SK-N-SH (cell line): ENCODE measurements at regions not wholly inside any gene's neighbourhood (a gene's known extent, or its start where the extent isn't known, plus 50 kb on each side); places are given as distances from the start of the nearest gene placed in this dataset.

Experiments used
- CTCF ChIA-PET: fragments of 300-600, 350-600 bp; formaldehyde crosslinking; extraction: SDS; loops from one replicate; lab custom pipeline; 2021; lab: Yijun Ruan, JAX
- POLR2A ChIA-PET: fragments of 350-600 bp; sonication (Branson Sonifier 250); formaldehyde crosslinking; extraction: SDS; loops from one replicate; lab custom pipeline; 2020; ENCODE audit warnings: antibody characterized with exemption, inconsistent platforms; lab: Yijun Ruan, JAX
- DNase-seq: peaks from one replicate; pipeline ENCODE4 v3.0.0; 2012
- H2AFZ ChIP-seq: fragments of 200-600 bp; sonication (generic); 2 replicates; pipeline ENCODE4 v1.8.1; 2016; ENCODE audit warnings: antibody characterized with exemption, mild to moderate bottlenecking, low read depth
- H3F3A ChIP-seq: fragments of 200-600 bp; sonication (generic); replicated peaks from 2 replicates; pipeline ENCODE3; 2016; ENCODE audit warnings: antibody characterized with exemption, mild to moderate bottlenecking; ENCODE audit not compliant: insufficient read depth
- H3K27ac ChIP-seq, 2 experiments: fragments of 200-500 bp in 1 of 2; fragments of 200-600 bp in 1 of 2; sonication (Bioruptor generic) in 1 of 2; sonication (generic), shearing (Covaris generic) in 1 of 2; 2 replicates each; pipeline versions ENCODE4 v1.5.1 to v1.6.1; 2014 to 2016; ENCODE audit warnings: low read depth in 2 of 2, inconsistent platforms in 1 of 2, low read length in 1 of 2, mild to moderate bottlenecking in 1 of 2, mixed read lengths in 1 of 2
- H3K27me3 ChIP-seq: fragments of 200-600 bp; sonication (generic), shearing (Covaris generic); 2 replicates; pipeline ENCODE4 v1.6.1; 2016; ENCODE audit warnings: mixed run types; ENCODE audit not compliant: insufficient read depth
- H3K36me3 ChIP-seq, 2 experiments: fragments of 200-500 bp in 1 of 2; fragments of 200-600 bp in 1 of 2; sonication (Bioruptor generic) in 1 of 2; sonication (generic) in 1 of 2; replicated peaks in 1 of 2; 2 replicates each; pipeline versions ENCODE3 to v1.5.1; 2014 to 2016; ENCODE audit warnings: low read length in 1 of 2, mild to moderate bottlenecking in 1 of 2; ENCODE audit not compliant: insufficient read depth in 2 of 2, control insufficient read depth in 1 of 2
- H3K4me1 ChIP-seq, 2 experiments: fragments of 200-500 bp in 1 of 2; fragments of 200-600 bp in 1 of 2; sonication (Bioruptor generic) in 1 of 2; sonication (generic), shearing (Covaris generic) in 1 of 2; 2 replicates each; pipeline versions ENCODE4 v1.5.1 to v1.6.1; 2014 to 2016; ENCODE audit warnings: low read depth in 1 of 2, low read length in 1 of 2, mixed run types in 1 of 2; ENCODE audit not compliant: insufficient read depth in 2 of 2, control insufficient read depth in 1 of 2
- H3K4me2 ChIP-seq: fragments of 200-600 bp; sonication (generic), shearing (Covaris generic); 2 replicates; pipeline ENCODE4 v1.6.1; 2017; ENCODE audit warnings: mixed run types
- H3K4me3 ChIP-seq, 2 experiments: fragments of 200-500 bp in 1 of 2; fragments of 200-600 bp in 1 of 2; sonication (Bioruptor generic) in 1 of 2; sonication (generic), shearing (Covaris generic) in 1 of 2; 2 replicates each; pipeline versions ENCODE4 v1.5.1 to v1.8.1; 2014 to 2016; ENCODE audit warnings: low read depth in 2 of 2, inconsistent platforms in 1 of 2, low read length in 1 of 2, mild to moderate bottlenecking in 1 of 2, mixed read lengths in 1 of 2, moderate library complexity in 1 of 2
- H3K79me2 ChIP-seq: fragments of 200-600 bp; sonication (generic); 2 replicates; pipeline ENCODE4 v1.8.1; 2017; ENCODE audit warnings: mild to moderate bottlenecking; ENCODE audit not compliant: insufficient read depth
- H3K9ac ChIP-seq: fragments of 200-600 bp; sonication (generic); 2 replicates; pipeline ENCODE4 v1.6.1; 2017; ENCODE audit warnings: mixed run types
- H3K9me2 ChIP-seq: fragments of 200-600 bp; sonication (generic); 2 replicates; pipeline ENCODE4 v1.6.1; 2017; ENCODE audit warnings: mixed run types
- H3K9me3 ChIP-seq: fragments of 200-600 bp; sonication (generic); 2 replicates; pipeline ENCODE4 v1.6.1; 2017; ENCODE audit warnings: mixed run types, mild to moderate bottlenecking, moderate library complexity
- H4K20me1 ChIP-seq: fragments of 200-600 bp; sonication (generic); 2 replicates; pipeline ENCODE4 v1.6.1; 2017; ENCODE audit warnings: mild to moderate bottlenecking, mixed run types; ENCODE audit not compliant: insufficient read depth
- CTCF ChIP-seq: fragments of 200-600 bp; sonication (generic); IDR thresholded peaks from 2 replicates; pipeline ENCODE4 v1.6.1; 2017; ENCODE audit warnings: antibody characterized with exemption, mild to moderate bottlenecking, moderate library complexity
- EP300 ChIP-seq, 2 experiments: IDR thresholded peaks; 2 replicates each; pipeline versions ENCODE4 v1.4.0 to v1.6.1; 2012; ENCODE audit warnings: borderline replicate concordance in 1 of 2, low read depth in 1 of 2, low read length in 1 of 2
- FOSL2 ChIP-seq: IDR thresholded peaks from 2 replicates; pipeline ENCODE4 v1.4.0; 2012; ENCODE audit warnings: low read depth, mild to moderate bottlenecking, moderate library complexity, borderline replicate concordance
- FOXJ3 ChIP-seq: sonication (generic); formaldehyde crosslinking; IDR thresholded peaks from 2 replicates; pipeline ENCODE4 v1.5.1; 2020; ENCODE audit warnings: mild to moderate bottlenecking, missing genetic modification reagents
- GABPA ChIP-seq: IDR thresholded peaks from 2 replicates; pipeline ENCODE4 v1.4.0; 2012; ENCODE audit warnings: low read depth, mild to moderate bottlenecking
- MXI1 ChIP-seq: IDR thresholded peaks from 2 replicates; pipeline ENCODE4 v1.6.1; 2012; ENCODE audit warnings: mild to moderate bottlenecking, low read depth, low read length, improper control_type of control experiment
- RCOR1 ChIP-seq: fragments of 150-350 bp; IDR thresholded peaks from 2 replicates; pipeline ENCODE4 v1.6.1; 2017; ENCODE audit warnings: antibody characterized with exemption, low read length
- SMC3 ChIP-seq: IDR thresholded peaks from 2 replicates; pipeline ENCODE4 v1.6.1; 2012; ENCODE audit warnings: low read depth, low read length, improper control_type of control experiment
- TCF12 ChIP-seq: IDR thresholded peaks from 2 replicates; pipeline ENCODE4 v1.4.0; 2012
- USF2 ChIP-seq: fragments of 150-350 bp; IDR thresholded peaks from 2 replicates; pipeline ENCODE4 v1.6.1; 2017; ENCODE audit warnings: antibody characterized with exemption, low read length, low read depth, borderline replicate concordance
- YY1 ChIP-seq: IDR thresholded peaks from 2 replicates; pipeline ENCODE4 v1.4.0; 2012; ENCODE audit warnings: low read depth, mild to moderate bottlenecking
- ZBTB33 ChIP-seq: IDR thresholded peaks from 2 replicates; pipeline ENCODE4 v1.4.0; 2012; ENCODE audit warnings: low read depth, borderline replicate concordance
- WGBS: methylation state at CpG from one replicate; pipeline ENCODE4 v1.1.6; 2017; ENCODE audit warnings: low lambda C conversion rate; 5-methylcytosine and 5-hydroxymethylcytosine counted together
- TF ChIP-seq, protein P1 (sequence below): IDR thresholded peaks from 2 replicates; pipeline ENCODE4 v1.6.1; 2012; ENCODE audit warnings: mild to moderate bottlenecking, low read depth, low read length, moderate library complexity

DNA sequence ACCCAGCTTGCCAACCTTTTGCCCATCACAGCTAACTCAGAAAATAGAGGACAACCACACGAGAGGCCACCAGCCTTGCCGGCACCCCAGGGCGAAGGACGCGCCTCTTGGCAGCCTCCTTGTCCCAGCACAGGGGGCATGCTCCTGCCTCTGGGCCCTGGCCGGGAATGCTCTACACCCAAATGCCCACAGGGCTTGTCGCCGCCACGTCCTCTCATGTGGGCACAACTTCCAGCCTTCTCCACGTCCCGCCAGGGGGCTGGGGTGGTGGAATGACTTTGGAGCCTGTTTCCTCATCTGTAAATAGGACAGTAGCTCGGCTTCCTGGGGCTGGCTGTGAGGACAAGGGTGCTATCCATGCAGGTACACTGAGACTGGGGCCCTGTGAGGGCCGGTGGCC, 152.4 kb upstream of the MLN start:
- Histone ChIP-seq H4K20me1 (no peaks in the 10 kb centered on the region), H3K4me3 (no peak overlapping the region), H3K79me2 (no peaks in the 10 kb centered on the region), H3K27me3 (0 out of 2 replicates have a peak, but pooled peaks cover 5% of the 10 kb centered on the region), H3K9ac (no peak overlapping the region), H3K4me2 (no peak overlapping the region), H3K9me2 (no peaks in the 10 kb centered on the region), H3K9me3 (no peaks in the 10 kb centered on the region), H3K4me1 (peaks cover 0 to 9% of the 10 kb centered on the region in 2 experiments; a peak in 1 of 4 replicates), H3F3A (no peaks in the 10 kb centered on the region), H2AFZ (no peak overlapping the region), H3K27ac (no peak overlapping the region), H3K36me3 (no peaks in the 10 kb centered on the region)
- CTCF ChIA-PET, result interaction anchor here (3.7 kb wide), 1 partner anchor 12 kb away, joined by 18 read pairs; no protein-coding TSS in a partner anchor
- no peak for DNase-seq
- WGBS, result 88% methylated on average over 7 of the region's 13 CpGs
- TF ChIP-seq ZBTB33 (no peak), GABPA (no peak), FOXJ3 (CRISPR knock-in tag) (no peak), TCF12 (no peak), MXI1 (no peak), SMC3 (no peak), CTCF (no peak)
- POLR2A ChIA-PET, result no interaction called here

DNA sequence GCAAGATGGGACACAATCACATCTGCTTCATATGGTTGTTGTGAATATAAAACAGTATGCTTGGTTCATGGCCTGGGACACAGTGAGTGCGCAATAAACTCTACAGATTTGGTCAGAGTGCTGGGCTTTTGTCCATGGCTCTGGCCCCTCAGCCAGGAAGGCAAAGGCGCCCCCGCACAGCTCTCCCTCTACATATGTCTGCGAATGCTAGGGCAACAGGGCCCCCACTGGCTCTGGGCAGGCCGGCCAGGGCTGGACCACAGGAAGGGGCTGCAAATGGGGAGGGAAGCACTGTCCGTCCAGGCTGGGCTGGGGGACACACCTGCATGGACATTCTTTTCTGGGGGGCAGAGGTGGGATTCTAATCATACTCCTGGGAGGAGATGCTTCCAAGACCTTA, 151.8 kb upstream of the MLN start:
- Histone ChIP-seq H3K9ac (no peak overlapping the region), H3K4me2 (no peak overlapping the region), H4K20me1 (no peaks in the 10 kb centered on the region), H3K27ac (no peak overlapping the region), H3K9me2 (no peaks in the 10 kb centered on the region), H3F3A (no peaks in the 10 kb centered on the region), H3K27me3 (0 out of 2 replicates have a peak, but pooled peaks cover 5% of the 10 kb centered on the region), H3K36me3 (no peaks in the 10 kb centered on the region), H3K9me3 (no peaks in the 10 kb centered on the region), H3K79me2 (no peaks in the 10 kb centered on the region), H3K4me1 (peaks cover 0 to 3% of the 10 kb centered on the region in 2 experiments; a peak in 1 of 4 replicates), H3K4me3 (no peak overlapping the region), H2AFZ (no peak overlapping the region)
- POLR2A ChIA-PET, result no interaction called here
- TF ChIP-seq CTCF (no peak), EP300 (IDR thresholded peaks at IDR 0.05; ENCODE audit: borderline replicate concordance in 1 of 2, low read depth in 1 of 2, low read length in 1 of 2) (no peak), YY1 (no peak), USF2 (no peak), RCOR1 (no peak), FOSL2 (no peak)
- TF ChIP-seq, protein P1, sequence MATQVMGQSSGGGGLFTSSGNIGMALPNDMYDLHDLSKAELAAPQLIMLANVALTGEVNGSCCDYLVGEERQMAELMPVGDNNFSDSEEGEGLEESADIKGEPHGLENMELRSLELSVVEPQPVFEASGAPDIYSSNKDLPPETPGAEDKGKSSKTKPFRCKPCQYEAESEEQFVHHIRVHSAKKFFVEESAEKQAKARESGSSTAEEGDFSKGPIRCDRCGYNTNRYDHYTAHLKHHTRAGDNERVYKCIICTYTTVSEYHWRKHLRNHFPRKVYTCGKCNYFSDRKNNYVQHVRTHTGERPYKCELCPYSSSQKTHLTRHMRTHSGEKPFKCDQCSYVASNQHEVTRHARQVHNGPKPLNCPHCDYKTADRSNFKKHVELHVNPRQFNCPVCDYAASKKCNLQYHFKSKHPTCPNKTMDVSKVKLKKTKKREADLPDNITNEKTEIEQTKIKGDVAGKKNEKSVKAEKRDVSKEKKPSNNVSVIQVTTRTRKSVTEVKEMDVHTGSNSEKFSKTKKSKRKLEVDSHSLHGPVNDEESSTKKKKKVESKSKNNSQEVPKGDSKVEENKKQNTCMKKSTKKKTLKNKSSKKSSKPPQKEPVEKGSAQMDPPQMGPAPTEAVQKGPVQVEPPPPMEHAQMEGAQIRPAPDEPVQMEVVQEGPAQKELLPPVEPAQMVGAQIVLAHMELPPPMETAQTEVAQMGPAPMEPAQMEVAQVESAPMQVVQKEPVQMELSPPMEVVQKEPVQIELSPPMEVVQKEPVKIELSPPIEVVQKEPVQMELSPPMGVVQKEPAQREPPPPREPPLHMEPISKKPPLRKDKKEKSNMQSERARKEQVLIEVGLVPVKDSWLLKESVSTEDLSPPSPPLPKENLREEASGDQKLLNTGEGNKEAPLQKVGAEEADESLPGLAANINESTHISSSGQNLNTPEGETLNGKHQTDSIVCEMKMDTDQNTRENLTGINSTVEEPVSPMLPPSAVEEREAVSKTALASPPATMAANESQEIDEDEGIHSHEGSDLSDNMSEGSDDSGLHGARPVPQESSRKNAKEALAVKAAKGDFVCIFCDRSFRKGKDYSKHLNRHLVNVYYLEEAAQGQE, result no peak
- no peak for DNase-seq
- CTCF ChIA-PET, result interaction anchor here (1.1 kb wide), 1 partner anchor 58 kb away, joined by 3 read pairs; no protein-coding TSS in a partner anchor
- WGBS, result 57% methylated on average over 4 of the region's 6 CpGs
